ENCODE measurements at regions not wholly inside any gene's neighbourhood (a gene's known extent, or its start where the extent isn't known, plus 50 kb on each side); places are given as distances from the start of the nearest gene placed in this dataset.
"Not testable (repeated sequence)": the region's sequence is repeated elsewhere in the genome, so short reads cannot be mapped to it uniquely, and the experiment has no call there.

DNA sequence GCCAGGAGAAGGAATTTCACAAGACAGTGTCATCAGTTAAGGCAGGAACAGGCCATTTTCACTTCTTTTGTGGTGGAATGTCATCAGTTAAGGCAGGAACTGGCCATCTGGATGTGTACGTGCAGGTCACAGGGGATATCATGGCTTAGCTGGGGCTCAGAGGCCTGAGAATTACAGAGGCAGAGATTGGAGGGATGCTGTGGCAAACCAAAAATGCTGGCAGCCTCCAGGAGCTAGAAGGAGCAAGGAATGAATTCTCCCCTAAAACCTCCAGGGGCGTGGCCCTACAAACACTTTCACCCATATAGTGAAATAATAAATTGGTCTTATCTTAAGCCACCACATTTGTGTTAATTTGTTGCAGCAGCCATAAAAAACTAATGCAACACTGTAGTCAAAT lies 557.0 kb downstream of the ZNF385D start:
- H3K9me3 ChIP-seq (replicated peaks; ENCODE audit: control insufficient read depth, low read depth, low read length); H3K27ac ChIP-seq (ENCODE audit: low read length); H3K4me1 ChIP-seq (ENCODE audit: control insufficient read depth, insufficient read depth, low read length); H3K36me3 ChIP-seq (ENCODE audit: control insufficient read depth, insufficient read depth, low read length); DNase-seq; H3K27me3 ChIP-seq (ENCODE audit: control insufficient read depth, insufficient read depth, low read length); H3K4me3 ChIP-seq (ENCODE audit: low read length): not testable (repeated sequence)
- WGBS (ENCODE audit: insufficient coverage): no CpG with 5 or more reads among the region's 2 CpGs

DNA sequence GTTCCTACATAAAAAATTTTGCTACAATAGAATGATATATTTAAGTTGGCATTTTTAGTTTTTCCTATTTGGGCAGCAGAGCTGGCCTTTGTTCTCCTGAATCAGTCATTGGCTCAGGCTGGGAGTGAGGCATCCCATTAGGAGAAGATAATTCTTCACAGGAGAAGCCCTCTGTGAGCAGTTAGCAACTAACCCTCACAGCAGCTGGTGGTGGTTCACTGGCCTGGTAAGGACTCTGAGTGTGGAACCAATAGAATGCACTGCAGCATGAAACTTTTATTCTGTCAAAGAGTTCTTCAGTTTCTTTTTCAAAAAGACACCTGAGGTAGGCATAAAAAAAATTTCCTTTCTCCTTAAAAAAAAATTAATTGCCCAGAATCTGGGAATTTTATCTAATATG lies 562.6 kb downstream of the ZNF385D start:
- Histone ChIP-seq H3K4me3 (ENCODE audit: low read length) (no peak overlapping the region), H3K36me3 (ENCODE audit: control insufficient read depth, insufficient read depth, low read length) (no peaks in the 10 kb centered on the region), H3K4me1 (ENCODE audit: control insufficient read depth, insufficient read depth, low read length) (no peaks in the 10 kb centered on the region), H3K27ac (ENCODE audit: low read length) (no peak overlapping the region), H3K27me3 (ENCODE audit: control insufficient read depth, insufficient read depth, low read length) (no peaks in the 10 kb centered on the region), H3K9me3 (replicated peaks; ENCODE audit: control insufficient read depth, low read depth, low read length) (no peaks in the 10 kb centered on the region)
- no peak for DNase-seq

DNA sequence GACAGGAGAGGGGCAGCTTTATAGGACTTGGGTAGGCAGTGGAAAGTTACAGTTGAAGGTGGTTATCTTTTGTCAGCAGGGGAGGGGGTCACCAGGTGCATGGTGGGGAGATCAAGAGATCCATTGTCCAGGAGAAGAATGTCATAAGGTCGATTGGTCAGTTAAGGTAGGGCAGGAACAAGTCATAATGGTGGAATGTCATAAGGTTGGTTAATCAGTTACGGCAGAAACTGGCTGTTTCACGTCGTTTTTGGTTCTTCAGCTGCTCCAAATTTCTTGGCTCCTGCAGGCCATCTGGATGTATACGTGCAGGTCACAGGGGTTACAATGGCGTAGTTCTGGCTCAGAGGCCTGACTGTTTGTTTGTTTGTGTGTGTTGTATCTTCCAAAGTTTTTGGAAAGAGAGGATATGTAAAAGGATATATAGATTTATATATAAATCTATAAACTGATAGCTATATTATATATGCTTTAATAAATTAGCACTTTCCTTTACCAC lies 565.1 kb downstream of the ZNF385D start:
- Histone ChIP-seq H3K36me3 (ENCODE audit: control insufficient read depth, insufficient read depth, low read length) (no peaks in the 10 kb centered on the region), H3K27me3 (ENCODE audit: control insufficient read depth, insufficient read depth, low read length) (no peaks in the 10 kb centered on the region), H3K9me3 (replicated peaks; ENCODE audit: control insufficient read depth, low read depth, low read length) (no peaks in the 10 kb centered on the region), H3K4me3 (ENCODE audit: low read length) (no peak overlapping the region), H3K27ac (ENCODE audit: low read length) (no peak overlapping the region), H3K4me1 (ENCODE audit: control insufficient read depth, insufficient read depth, low read length) (no peaks in the 10 kb centered on the region)
- 63% methylated on average over 4 of the region's 6 CpGs for WGBS (ENCODE audit: insufficient coverage)
- no peak for DNase-seq

DNA sequence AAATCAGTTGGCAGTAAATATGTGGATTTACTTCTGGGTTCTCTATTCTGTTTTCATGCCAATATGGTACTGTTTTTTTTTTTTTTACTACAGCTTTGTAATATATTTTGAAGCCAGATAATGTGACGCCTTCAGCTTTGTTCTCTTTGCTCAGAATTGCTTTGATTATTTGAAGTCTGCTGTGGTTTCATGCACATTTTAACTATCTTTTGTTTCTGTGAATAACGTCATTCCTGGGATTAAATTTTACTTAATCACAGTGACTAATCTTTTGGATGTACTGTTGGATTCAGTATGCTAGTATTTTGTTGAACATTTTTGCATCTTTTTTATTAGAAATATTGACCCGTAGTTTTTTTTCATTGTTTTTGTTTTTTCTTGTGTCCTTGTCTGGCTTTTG lies 576.5 kb downstream of the ZNF385D start:
- H3K36me3 ChIP-seq (ENCODE audit: control insufficient read depth, insufficient read depth, low read length): no peaks in the 10 kb centered on the region
- no peaks in the 10 kb centered on the region for H3K4me1 ChIP-seq (ENCODE audit: control insufficient read depth, insufficient read depth, low read length)
- H3K27me3 ChIP-seq (ENCODE audit: control insufficient read depth, insufficient read depth, low read length): no peaks in the 10 kb centered on the region
- H3K9me3 ChIP-seq (replicated peaks; ENCODE audit: control insufficient read depth, low read depth, low read length): peaks cover 20% of the 10 kb centered on the region
- no peak overlapping the region for H3K4me3 ChIP-seq (ENCODE audit: low read length)
- no peak overlapping the region for H3K27ac ChIP-seq (ENCODE audit: low read length)
- DNase-seq: peak; percentile 47
- no CpG with 5 or more reads among the region's 3 CpGs for WGBS (ENCODE audit: insufficient coverage)

DNA sequence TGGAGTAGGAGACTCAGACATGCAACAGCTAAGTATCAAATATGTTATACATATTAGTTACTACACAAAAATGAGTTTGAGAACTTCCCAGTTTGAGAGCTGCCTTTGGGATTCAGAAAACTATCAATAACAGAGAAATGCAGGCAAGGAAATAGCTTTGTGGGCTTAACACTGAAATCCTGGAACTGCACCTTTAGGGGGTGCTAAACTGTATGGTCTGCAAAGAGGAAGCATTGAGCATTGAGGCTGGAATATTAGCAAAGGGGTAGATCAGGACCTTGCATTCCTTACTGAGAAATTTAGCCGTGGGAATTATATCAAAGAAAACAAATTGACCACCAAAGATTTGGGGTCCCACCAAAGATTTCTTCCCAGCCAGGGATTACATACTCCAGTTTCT lies 580.0 kb downstream of the ZNF385D start:
- Histone ChIP-seq H3K4me3 (ENCODE audit: low read length) (no peak overlapping the region), H3K4me1 (ENCODE audit: control insufficient read depth, insufficient read depth, low read length) (no peaks in the 10 kb centered on the region), H3K36me3 (ENCODE audit: control insufficient read depth, insufficient read depth, low read length) (no peaks in the 10 kb centered on the region), H3K27ac (ENCODE audit: low read length) (no peak overlapping the region), H3K9me3 (replicated peaks; ENCODE audit: control insufficient read depth, low read depth, low read length) (peaks cover 2% of the 10 kb centered on the region), H3K27me3 (ENCODE audit: control insufficient read depth, insufficient read depth, low read length) (no peaks in the 10 kb centered on the region)
- peak; percentile 42 for DNase-seq
- WGBS (ENCODE audit: insufficient coverage): no CpG with 5 or more reads among the region's 1 CpG

DNA sequence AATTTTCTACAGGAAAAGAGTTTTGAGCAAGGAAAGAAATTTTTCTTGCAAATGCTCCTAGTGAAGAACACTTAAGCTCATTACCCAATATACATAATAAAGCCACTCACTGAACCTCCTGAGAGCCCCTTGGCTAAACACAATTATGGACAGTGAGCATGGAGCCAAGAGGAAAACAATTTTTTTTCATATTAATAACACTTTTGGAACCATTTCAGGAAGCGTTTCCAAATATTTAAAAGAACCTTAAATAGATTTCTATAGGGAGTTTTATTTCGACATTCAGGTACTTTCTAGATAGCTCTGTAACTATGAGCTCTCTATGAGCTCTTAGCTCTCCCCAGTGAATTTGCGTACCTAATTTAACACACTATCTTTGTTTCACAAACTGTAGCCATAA lies 581.1 kb downstream of the ZNF385D start:
- H3K4me3 ChIP-seq (ENCODE audit: low read length): no peak overlapping the region
- WGBS (ENCODE audit: insufficient coverage): no CpG with 5 or more reads among the region's 3 CpGs
- H3K9me3 ChIP-seq (replicated peaks; ENCODE audit: control insufficient read depth, low read depth, low read length): no peaks in the 10 kb centered on the region
- H3K27me3 ChIP-seq (ENCODE audit: control insufficient read depth, insufficient read depth, low read length): no peaks in the 10 kb centered on the region
- H3K4me1 ChIP-seq (ENCODE audit: control insufficient read depth, insufficient read depth, low read length): no peaks in the 10 kb centered on the region
- peak overlapping the region; percentile 47 for H3K27ac ChIP-seq (ENCODE audit: low read length)
- no peaks in the 10 kb centered on the region for H3K36me3 ChIP-seq (ENCODE audit: control insufficient read depth, insufficient read depth, low read length)
- DNase-seq: peak; percentile 95

DNA sequence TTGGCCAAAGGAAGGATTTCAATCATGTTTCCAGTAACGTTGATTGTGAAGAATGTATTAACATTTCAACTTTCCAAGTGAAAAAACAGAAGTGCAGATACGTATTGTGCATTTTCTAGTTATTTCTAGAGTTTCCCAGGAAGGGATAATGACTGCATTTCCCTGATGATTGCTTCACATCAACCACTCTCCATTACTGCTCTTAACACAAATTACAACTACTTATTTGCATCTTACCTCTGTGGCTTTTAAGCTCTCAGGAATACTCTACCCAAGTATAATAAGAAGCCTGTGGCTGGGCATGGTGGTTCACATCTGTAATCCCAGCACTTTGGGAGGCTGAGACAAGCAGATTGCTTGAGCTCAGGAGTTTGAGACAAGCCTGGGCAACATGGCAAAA lies 582.5 kb downstream of the ZNF385D start:
- Histone ChIP-seq H3K4me1 (ENCODE audit: control insufficient read depth, insufficient read depth, low read length) (no peaks in the 10 kb centered on the region), H3K4me3 (ENCODE audit: low read length) (no peak overlapping the region), H3K9me3 (replicated peaks; ENCODE audit: control insufficient read depth, low read depth, low read length) (no peaks in the 10 kb centered on the region), H3K36me3 (ENCODE audit: control insufficient read depth, insufficient read depth, low read length) (no peaks in the 10 kb centered on the region), H3K27ac (ENCODE audit: low read length) (no peak overlapping the region), H3K27me3 (ENCODE audit: control insufficient read depth, insufficient read depth, low read length) (no peaks in the 10 kb centered on the region)
- WGBS (ENCODE audit: insufficient coverage): no CpG with 5 or more reads among the region's 2 CpGs
- DNase-seq: no peak

DNA sequence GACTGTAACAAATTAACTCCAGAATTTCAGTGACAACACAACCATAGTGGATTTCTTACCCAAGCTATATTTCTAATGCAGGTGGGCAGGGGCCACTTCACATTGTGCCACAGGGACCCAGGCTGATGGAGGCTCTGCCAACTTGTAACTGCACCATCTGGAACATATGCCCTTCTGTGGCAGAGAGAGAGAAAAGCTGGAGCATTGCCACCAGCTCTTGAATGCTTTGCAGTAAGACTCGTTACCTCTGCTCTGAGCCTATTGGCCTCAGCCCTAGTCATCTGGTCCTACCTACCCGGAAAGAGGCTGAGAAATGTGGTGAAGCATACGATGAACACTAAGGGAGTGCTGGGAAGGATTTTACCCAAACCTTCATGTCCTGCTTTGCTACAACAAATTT lies 587.1 kb downstream of the ZNF385D start:
- H3K4me1 ChIP-seq (ENCODE audit: control insufficient read depth, insufficient read depth, low read length): no peaks in the 10 kb centered on the region
- no CpG with 5 or more reads among the region's 3 CpGs for WGBS (ENCODE audit: insufficient coverage)
- H3K36me3 ChIP-seq (ENCODE audit: control insufficient read depth, insufficient read depth, low read length): no peaks in the 10 kb centered on the region
- no peak for DNase-seq
- no peaks in the 10 kb centered on the region for H3K27me3 ChIP-seq (ENCODE audit: control insufficient read depth, insufficient read depth, low read length)
- no peaks in the 10 kb centered on the region for H3K9me3 ChIP-seq (replicated peaks; ENCODE audit: control insufficient read depth, low read depth, low read length)
- no peak overlapping the region for H3K4me3 ChIP-seq (ENCODE audit: low read length)
- no peak overlapping the region for H3K27ac ChIP-seq (ENCODE audit: low read length)

DNA sequence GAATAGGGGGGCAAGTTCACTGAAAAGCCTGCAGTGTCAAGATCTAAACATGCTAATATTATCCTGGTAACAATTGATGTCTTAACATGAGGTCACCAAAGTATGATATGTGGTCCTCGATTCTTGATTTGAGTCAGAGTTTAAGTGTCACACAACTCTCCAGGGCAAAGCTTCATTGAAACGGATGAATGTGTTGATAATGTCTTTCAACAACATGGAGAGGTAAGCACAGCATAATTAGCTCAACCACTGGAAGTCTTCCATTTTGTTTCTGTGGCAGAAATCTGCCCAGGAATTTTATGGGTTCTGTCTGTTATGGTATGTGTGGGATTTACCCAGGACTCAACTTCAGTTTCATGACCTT lies 591.5 kb downstream of the ZNF385D start:
- Histone ChIP-seq H3K9me3 (replicated peaks; ENCODE audit: control insufficient read depth, low read depth, low read length) (peaks cover 2% of the 10 kb centered on the region), H3K36me3 (ENCODE audit: control insufficient read depth, insufficient read depth, low read length) (no peaks in the 10 kb centered on the region), H3K27me3 (ENCODE audit: control insufficient read depth, insufficient read depth, low read length) (no peaks in the 10 kb centered on the region), H3K4me3 (ENCODE audit: low read length) (no peak overlapping the region), H3K27ac (ENCODE audit: low read length) (no peak overlapping the region), H3K4me1 (ENCODE audit: control insufficient read depth, insufficient read depth, low read length) (no peaks in the 10 kb centered on the region)
- no peak for DNase-seq
- no CpG with 5 or more reads among the region's 2 CpGs for WGBS (ENCODE audit: insufficient coverage)

DNA sequence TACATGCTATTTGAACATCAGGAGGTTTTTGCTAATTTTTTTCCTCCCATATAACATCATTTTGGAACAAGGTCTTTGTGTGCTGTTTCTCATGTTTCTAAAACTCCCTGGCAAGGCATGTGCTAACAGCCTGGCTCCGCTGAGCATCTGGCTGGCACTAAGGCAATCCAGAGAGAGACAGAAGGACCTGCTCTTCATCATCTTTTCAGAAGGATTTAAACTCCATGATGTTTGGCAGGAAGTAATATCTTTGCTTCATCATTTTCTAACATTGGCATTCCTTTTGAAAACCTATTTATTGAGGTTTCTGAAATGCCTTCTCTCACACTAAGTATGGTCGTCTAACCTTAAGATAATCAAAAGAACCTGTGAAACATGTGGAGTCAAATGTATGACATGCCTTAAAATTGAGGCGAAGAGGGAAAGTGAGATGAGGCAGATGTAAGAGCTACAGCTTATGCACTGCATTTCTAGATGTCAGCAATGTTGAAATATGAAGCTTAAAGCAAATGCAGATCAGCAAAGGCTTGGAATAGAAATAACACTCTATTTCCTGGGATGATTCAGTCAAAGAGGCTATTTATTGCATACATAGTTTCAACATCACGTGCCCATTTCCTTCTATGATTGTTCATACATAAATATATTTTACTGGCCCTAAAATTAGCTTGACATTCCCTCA lies 592.0 kb downstream of the ZNF385D start:
- Histone ChIP-seq H3K4me1 (ENCODE audit: control insufficient read depth, insufficient read depth, low read length) (no peaks in the 10 kb centered on the region), H3K36me3 (ENCODE audit: control insufficient read depth, insufficient read depth, low read length) (no peaks in the 10 kb centered on the region), H3K27ac (ENCODE audit: low read length) (no peak overlapping the region), H3K27me3 (ENCODE audit: control insufficient read depth, insufficient read depth, low read length) (no peaks in the 10 kb centered on the region), H3K9me3 (replicated peaks; ENCODE audit: control insufficient read depth, low read depth, low read length) (peaks cover 2% of the 10 kb centered on the region), H3K4me3 (ENCODE audit: low read length) (no peak overlapping the region)
- DNase-seq: peak; percentile 50
- 30% methylated on average over 1 of the region's 4 CpGs for WGBS (ENCODE audit: insufficient coverage)

DNA sequence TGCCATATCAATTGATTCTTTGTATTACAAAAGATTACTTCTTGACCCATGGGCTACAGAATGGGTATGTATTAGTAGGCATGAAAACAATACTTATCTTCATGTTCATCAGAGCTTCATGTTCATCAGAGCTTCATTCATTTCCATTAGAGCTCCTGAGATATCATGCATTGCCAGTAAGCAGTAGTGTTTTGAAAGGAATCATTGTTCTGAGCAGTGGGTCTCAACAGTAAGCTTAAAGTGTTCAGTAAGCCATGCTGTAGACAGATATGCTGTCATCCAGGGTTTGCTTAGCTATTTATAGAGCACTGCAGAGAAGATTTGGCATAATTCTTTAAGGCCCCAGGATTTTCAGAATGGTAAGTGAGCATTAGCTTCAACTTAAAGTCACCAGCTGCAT lies 596.1 kb downstream of the ZNF385D start:
- Histone ChIP-seq H3K27ac (ENCODE audit: low read length) (no peak overlapping the region), H3K4me1 (ENCODE audit: control insufficient read depth, insufficient read depth, low read length) (no peaks in the 10 kb centered on the region), H3K9me3 (replicated peaks; ENCODE audit: control insufficient read depth, low read depth, low read length) (peaks cover 2% of the 10 kb centered on the region), H3K36me3 (ENCODE audit: control insufficient read depth, insufficient read depth, low read length) (no peaks in the 10 kb centered on the region), H3K4me3 (ENCODE audit: low read length) (no peak overlapping the region), H3K27me3 (ENCODE audit: control insufficient read depth, insufficient read depth, low read length) (no peaks in the 10 kb centered on the region)
- no peak for DNase-seq
